Fibroblast of lung (primary cell): ENCODE measurements at regions not wholly inside any gene's neighbourhood (a gene's known extent, or its start where the extent isn't known, plus 50 kb on each side); places are given as distances from the start of the nearest gene placed in this dataset.
"Not testable (repeated sequence)": the region's sequence is repeated elsewhere in the genome, so short reads cannot be mapped to it uniquely, and the experiment has no call there.

Experiments
- DNase-seq, 2 donors: peaks; one replicate each; pipeline versions ENCODE4 v3.0.0 to v3.0.0-alpha.2; 2010; ENCODE audit warnings: low read depth in 2 of 2
- H2AFZ ChIP-seq: 2 replicates; pipeline ENCODE4 v1.5.1; 2012; ENCODE audit warnings: low read length, control low read depth, inconsistent platforms
- H3K27ac ChIP-seq: 2 replicates; pipeline ENCODE4 v1.5.1; 2011; ENCODE audit warnings: low read length, control low read depth; ENCODE audit not compliant: insufficient read depth
- H3K27me3 ChIP-seq: 2 replicates; pipeline ENCODE4 v1.5.1; 2011; ENCODE audit warnings: mild to moderate bottlenecking, low read length; ENCODE audit not compliant: control insufficient read depth, insufficient read depth
- H3K36me3 ChIP-seq: 2 replicates; pipeline ENCODE4 v1.5.1; 2011; ENCODE audit warnings: low read length; ENCODE audit not compliant: control insufficient read depth, insufficient read depth
- H3K4me1 ChIP-seq: 2 replicates; pipeline ENCODE4 v1.5.1; 2011; ENCODE audit warnings: low read length; ENCODE audit not compliant: control insufficient read depth, insufficient read depth; ENCODE audit errors: extremely low read depth
- H3K4me2 ChIP-seq: 2 replicates; pipeline ENCODE4 v1.5.1; 2011; ENCODE audit warnings: low read length, control low read depth; ENCODE audit not compliant: insufficient read depth; ENCODE audit errors: extremely low read depth
- H3K4me3 ChIP-seq, 4 experiments: fragments of 200-600 bp in 1 of 4; sonication (generic) in 1 of 4; replicated peaks in 1 of 4; 2 replicates each; pipeline ENCODE4 v1.5.1; 2011 to 2016; ENCODE audit warnings: low read length in 4 of 4, low read depth in 3 of 4, mild to moderate bottlenecking in 3 of 4, control low read depth in 2 of 4, inconsistent platforms in 1 of 4, mixed read lengths in 1 of 4; ENCODE audit not compliant: insufficient read depth in 1 of 4; ENCODE audit errors: control extremely low read depth in 1 of 4
- H3K79me2 ChIP-seq: 2 replicates; pipeline ENCODE4 v1.5.1; 2012; ENCODE audit warnings: mild to moderate bottlenecking, low read length, inconsistent platforms; ENCODE audit not compliant: control insufficient read depth, insufficient read depth
- H3K9ac ChIP-seq: 2 replicates; pipeline ENCODE4 v1.5.1; 2011; ENCODE audit warnings: mild to moderate bottlenecking, low read length, control low read depth; ENCODE audit not compliant: insufficient read depth
- H3K9me3 ChIP-seq: 2 replicates; pipeline ENCODE4 v1.5.1; 2012; ENCODE audit warnings: low read depth, low read length; ENCODE audit not compliant: control insufficient read depth, insufficient read depth
- H4K20me1 ChIP-seq: 2 replicates; pipeline ENCODE4 v1.5.1; 2011; ENCODE audit warnings: low read length; ENCODE audit not compliant: control insufficient read depth, insufficient read depth; ENCODE audit errors: extremely low read depth
- CTCF ChIP-seq, 2 donors: IDR thresholded peaks in 1 of 2; conservative IDR thresholded peaks in 1 of 2; 1 replicate in 1 of 2; 2 replicates in 1 of 2; pipeline ENCODE4 v1.5.1; 2011 to 2012; ENCODE audit warnings: low read length in 2 of 2, control low read depth in 1 of 2, inconsistent platforms in 1 of 2, low read depth in 1 of 2, mild to moderate bottlenecking in 1 of 2
- EZH2 ChIP-seq: IDR thresholded peaks from 2 replicates; pipeline ENCODE4 v1.5.1; 2012; ENCODE audit warnings: low read length, control low read depth, mild to moderate bottlenecking; ENCODE audit errors: missing control alignments

GRCh38 chr3:105285653-105286241, 81.0 kb upstream of the ALCAM start:
- no peak overlapping the region for H3K4me2 ChIP-seq
- H3K27me3 ChIP-seq = no peaks in the 10 kb centered on the region
- H4K20me1 ChIP-seq = no peaks in the 10 kb centered on the region
- H3K27ac ChIP-seq = no peak overlapping the region
- H3K36me3 ChIP-seq = no peaks in the 10 kb centered on the region
- DNase-seq = no peak
- H3K4me1 ChIP-seq = no peaks in the 10 kb centered on the region
- H2AFZ ChIP-seq = no peak overlapping the region
- no peak overlapping the region for H3K9ac ChIP-seq
- H3K79me2 ChIP-seq = no peaks in the 10 kb centered on the region
- no peak for TF ChIP-seq EZH2
- no peak for TF ChIP-seq CTCF (conservative IDR thresholded peaks at IDR 0.05 in 1 of 2, IDR thresholded peaks at IDR 0.05 in 1 of 2; ENCODE audit: low read depth in 1 of 2, low read length in 2 of 2)
- H3K9me3 ChIP-seq = no peaks in the 10 kb centered on the region
- H3K4me3 ChIP-seq = no peak overlapping the region

DNA sequence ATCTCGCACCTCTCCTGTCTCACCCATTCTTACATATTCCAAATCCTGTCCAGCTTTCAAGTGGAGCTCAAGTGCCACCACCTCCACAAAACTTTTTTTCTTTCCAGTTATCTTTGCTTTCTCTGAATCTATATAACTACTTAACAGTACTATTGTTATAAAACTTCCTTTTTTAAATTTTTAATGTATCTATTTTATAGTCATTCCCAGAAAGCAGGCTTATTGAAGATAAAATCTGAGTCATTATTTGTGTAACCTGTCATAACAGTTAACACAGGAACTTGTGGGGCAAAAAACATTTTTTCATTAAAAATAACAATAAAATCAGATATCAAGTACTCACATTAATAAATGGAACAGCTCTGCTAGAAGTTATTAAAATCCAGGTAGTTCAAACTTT, 73.3 kb upstream of the ALCAM start:
- H3K4me2 ChIP-seq = no peak overlapping the region

GRCh38 chr3:105296182-105296822, 70.4 kb upstream of the ALCAM start:
- H3K79me2 ChIP-seq, H3K36me3 ChIP-seq, H3K27ac ChIP-seq, H3K9ac ChIP-seq, H3K27me3 ChIP-seq, H2AFZ ChIP-seq, H3K9me3 ChIP-seq, H3K4me1 ChIP-seq, H4K20me1 ChIP-seq, H3K4me2 ChIP-seq, H3K4me3 ChIP-seq, DNase-seq: not testable (repeated sequence)

More for the DNA sequence above, 73.3 kb upstream of the ALCAM start:
- Histone ChIP-seq H4K20me1 (no peaks in the 10 kb centered on the region), H3K9me3 (no peaks in the 10 kb centered on the region), H3K4me1 (no peaks in the 10 kb centered on the region), H3K27me3 (no peaks in the 10 kb centered on the region), H2AFZ (no peak overlapping the region), H3K36me3 (no peaks in the 10 kb centered on the region), H3K4me3 (no peak overlapping the region), H3K79me2 (no peaks in the 10 kb centered on the region), H3K27ac (no peak overlapping the region), H3K9ac (no peak overlapping the region)
- DNase-seq = no peak
- no peak for TF ChIP-seq EZH2
- no peak for TF ChIP-seq CTCF (conservative IDR thresholded peaks at IDR 0.05 in 1 of 2, IDR thresholded peaks at IDR 0.05 in 1 of 2; ENCODE audit: low read depth in 1 of 2, low read length in 2 of 2)
